Lung (tissue), 11 donors: ENCODE measurements at regions not wholly inside any gene's neighbourhood (a gene's known extent, or its start where the extent isn't known, plus 50 kb on each side); places are given as distances from the start of the nearest gene placed in this dataset.

Experiments used
- ATAC-seq: fragments of 200-7000 bp; cut with Tn5 transposase; one replicate; pipeline ENCODE4 v1.9.1; 2020; ENCODE audit warnings: moderate number of reproducible peaks; ENCODE audit not compliant: insufficient read depth, low FRiP score
- DNase-seq, 3 donors: peaks; one replicate each; pipeline ENCODE4 v3.0.0-alpha.2; 2013 to 2017
- H3K27ac ChIP-seq, 2 donors: one replicate each; pipeline ENCODE4 v1.5.1; 2013; ENCODE audit warnings: mild to moderate bottlenecking in 2 of 2, moderate library complexity in 2 of 2, control low read depth in 1 of 2, inconsistent platforms in 1 of 2, low read depth in 1 of 2, low read length in 1 of 2
- H3K27me3 ChIP-seq, 3 donors: one replicate each; pipeline ENCODE4 v1.5.1; 2013; ENCODE audit warnings: low read length in 2 of 3; ENCODE audit not compliant: control insufficient read depth in 3 of 3, insufficient read depth in 3 of 3
- H3K36me3 ChIP-seq, 4 donors: one replicate each; pipeline ENCODE4 v1.5.1; 2013; ENCODE audit warnings: low read length in 4 of 4, mild to moderate bottlenecking in 1 of 4, moderate library complexity in 1 of 4; ENCODE audit not compliant: control insufficient read depth in 4 of 4, insufficient read depth in 4 of 4
- H3K4me1 ChIP-seq, 5 donors: one replicate each; pipeline ENCODE4 v1.5.1; 2013; ENCODE audit warnings: low read length in 5 of 5, mild to moderate bottlenecking in 2 of 5, moderate library complexity in 1 of 5; ENCODE audit not compliant: control insufficient read depth in 5 of 5, insufficient read depth in 5 of 5
- H3K4me3 ChIP-seq: one replicate; pipeline ENCODE4 v1.5.1; 2013; ENCODE audit warnings: mild to moderate bottlenecking, control low read depth, moderate library complexity
- H3K9ac ChIP-seq, 2 donors: one replicate each; pipeline ENCODE4 v1.5.1; 2013; ENCODE audit warnings: low read length in 2 of 2, control low read depth in 1 of 2; ENCODE audit not compliant: insufficient read depth in 1 of 2
- H3K9me3 ChIP-seq, 4 donors: one replicate each; pipeline ENCODE4 v1.5.1; 2013; ENCODE audit warnings: low read length in 3 of 4, mild to moderate bottlenecking in 1 of 4, moderate library complexity in 1 of 4; ENCODE audit not compliant: control insufficient read depth in 4 of 4, insufficient read depth in 3 of 4
- CTCF ChIP-seq: IDR thresholded peaks from 2 replicates; pipeline ENCODE4 v1.5.1; 2012; ENCODE audit warnings: mild to moderate bottlenecking; ENCODE audit errors: control extremely low read depth, extremely low read depth
- WGBS, 2 donors: extraction: QIAGEN DNeasy Blood & Tissue Kit; methylation state at CpG; one replicate each; pipeline ENCODE4 v1.1.7; 2013; 5-methylcytosine and 5-hydroxymethylcytosine counted together
- donor health status: control.
- donor health status: control.
- donor health status: Bipolar disorder and iron deficiency.
- donor health status: healthy.
- donor health status: DM: yes; HTN: yes; CAD: no.

- no peak for TF ChIP-seq CTCF
- ATAC-seq (no peak), DNase-seq (peak; percentile 34 to 77 (median 65))
These were observed 591.9 kb downstream of the LRRC70 start for GRCh38 chr5:63170486-63170885.

GRCh38 chr5:63164838-63165535, 586.4 kb downstream of the LRRC70 start:
- ATAC-seq (no peak), DNase-seq (no peak)
- H3K4me3 ChIP-seq = no peak overlapping the region
- WGBS, 2 donors = 78% methylated on average over 6 of the region's 6 CpGs
- H3K36me3 ChIP-seq = no peaks in the 10 kb centered on the region
- no peak overlapping the region for H3K9ac ChIP-seq
- H3K4me1 ChIP-seq = peaks cover 0 to 4% (median 0%) of the 10 kb centered on the region in 5 donors
- TF ChIP-seq CTCF = no peak
- H3K27ac ChIP-seq = no peak overlapping the region
- no peaks in the 10 kb centered on the region for H3K9me3 ChIP-seq
- H3K27me3 ChIP-seq = no peaks in the 10 kb centered on the region

More at GRCh38 chr5:63170486-63170885, 591.9 kb downstream of the LRRC70 start:
- Histone ChIP-seq H3K27me3 (no peaks in the 10 kb centered on the region), H3K36me3 (no peaks in the 10 kb centered on the region), H3K9me3 (no peaks in the 10 kb centered on the region), H3K4me1 (no peaks in the 10 kb centered on the region), H3K27ac (no peak overlapping the region), H3K9ac (no peak overlapping the region), H3K4me3 (no peak overlapping the region)
- WGBS, 2 donors = 80 to 82% methylated on average over 6 of the region's 6 CpGs

GRCh38 chr5:63164339-63164738, 585.7 kb downstream of the LRRC70 start:
- H3K4me1 ChIP-seq = peaks cover 0 to 4% (median 0%) of the 10 kb centered on the region in 5 donors
- no peak overlapping the region for H3K27ac ChIP-seq
- no peak for ATAC-seq
- no peak overlapping the region for H3K4me3 ChIP-seq
- H3K9ac ChIP-seq = no peak overlapping the region
- no peaks in the 10 kb centered on the region for H3K9me3 ChIP-seq
- no peak for TF ChIP-seq CTCF
- WGBS, 2 donors = 45 to 93% methylated on average over 2 of the region's 2 CpGs
- no peaks in the 10 kb centered on the region for H3K27me3 ChIP-seq
- H3K36me3 ChIP-seq = no peaks in the 10 kb centered on the region
- DNase-seq = no peak

GRCh38 chr5:63155310-63155631, 576.7 kb downstream of the LRRC70 start:
- Histone ChIP-seq H3K4me1 (peaks cover 0 to 16% (median 0%) of the 10 kb centered on the region in 5 donors), H3K36me3 (no peaks in the 10 kb centered on the region), H3K9me3 (no peaks in the 10 kb centered on the region), H3K4me3 (no peak overlapping the region), H3K9ac (no peak overlapping the region), H3K27me3 (no peaks in the 10 kb centered on the region), H3K27ac (no peak overlapping the region)
- WGBS, 2 donors = 57 to 66% methylated on average over 2 of the region's 2 CpGs
- ATAC-seq (no peak), DNase-seq (no peak)
- TF ChIP-seq CTCF = no peak
